ENCODE measurements at regions not wholly inside any gene's neighbourhood (a gene's known extent, or its start where the extent isn't known, plus 50 kb on each side); places are given as distances from the start of the nearest gene placed in this dataset.

DNA sequence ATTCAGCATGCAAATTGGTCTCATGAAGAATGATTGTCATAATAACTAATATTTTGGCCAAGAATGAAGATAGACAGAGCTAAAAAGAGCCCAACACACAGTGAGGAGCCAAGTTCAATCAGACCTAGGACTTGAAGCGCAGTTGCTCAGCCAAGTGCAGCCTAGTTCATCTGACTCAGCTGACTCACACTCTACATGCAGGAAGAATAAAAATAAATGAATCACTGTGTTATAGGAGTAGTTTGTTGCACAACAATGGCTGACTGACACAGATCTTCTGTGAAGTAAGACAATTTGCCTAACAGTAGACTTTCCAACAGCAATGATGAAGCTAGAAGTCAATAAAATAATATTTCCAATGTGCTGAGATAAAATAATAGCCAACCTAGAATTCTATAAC is 261.5 kb downstream of the CEMIP2 start:
- TF ChIP-seq, protein P1, sequence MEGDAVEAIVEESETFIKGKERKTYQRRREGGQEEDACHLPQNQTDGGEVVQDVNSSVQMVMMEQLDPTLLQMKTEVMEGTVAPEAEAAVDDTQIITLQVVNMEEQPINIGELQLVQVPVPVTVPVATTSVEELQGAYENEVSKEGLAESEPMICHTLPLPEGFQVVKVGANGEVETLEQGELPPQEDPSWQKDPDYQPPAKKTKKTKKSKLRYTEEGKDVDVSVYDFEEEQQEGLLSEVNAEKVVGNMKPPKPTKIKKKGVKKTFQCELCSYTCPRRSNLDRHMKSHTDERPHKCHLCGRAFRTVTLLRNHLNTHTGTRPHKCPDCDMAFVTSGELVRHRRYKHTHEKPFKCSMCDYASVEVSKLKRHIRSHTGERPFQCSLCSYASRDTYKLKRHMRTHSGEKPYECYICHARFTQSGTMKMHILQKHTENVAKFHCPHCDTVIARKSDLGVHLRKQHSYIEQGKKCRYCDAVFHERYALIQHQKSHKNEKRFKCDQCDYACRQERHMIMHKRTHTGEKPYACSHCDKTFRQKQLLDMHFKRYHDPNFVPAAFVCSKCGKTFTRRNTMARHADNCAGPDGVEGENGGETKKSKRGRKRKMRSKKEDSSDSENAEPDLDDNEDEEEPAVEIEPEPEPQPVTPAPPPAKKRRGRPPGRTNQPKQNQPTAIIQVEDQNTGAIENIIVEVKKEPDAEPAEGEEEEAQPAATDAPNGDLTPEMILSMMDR (IDR thresholded peaks at IDR 0.05; ENCODE audit: borderline replicate concordance, control extremely low read depth, extremely low read depth, insufficient read depth, missing control alignments) = no peak
- no peak for DNase-seq (ENCODE audit: low spot score)
- in situ Hi-C loops (cut with MboI; ENCODE audit: low sequenced_read_pairs, unreplicated experiment) = no loop called here

DNA sequence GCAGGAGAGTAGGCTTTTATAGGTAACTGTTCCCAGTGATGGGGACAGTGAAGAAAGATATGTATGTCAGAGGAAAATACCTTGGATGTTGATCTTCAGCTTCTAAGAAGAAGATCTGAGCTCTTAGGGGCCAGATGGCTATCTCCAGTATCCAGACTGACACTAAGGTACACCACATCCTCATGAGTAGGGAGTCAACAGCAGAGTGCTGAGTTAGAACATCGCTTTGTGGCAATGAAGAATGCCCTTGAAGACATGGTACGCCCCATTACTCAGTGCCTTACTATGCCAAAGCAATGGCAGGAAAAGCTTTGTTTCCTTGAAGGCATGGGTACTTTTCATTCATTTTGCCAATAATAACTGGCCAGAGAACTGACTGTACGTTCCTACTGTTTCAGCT is 263.7 kb downstream of the CEMIP2 start:
- in situ Hi-C loops (cut with MboI; ENCODE audit: low sequenced_read_pairs, unreplicated experiment) = no loop called here
- no peak for DNase-seq (ENCODE audit: low spot score)
- TF ChIP-seq, protein P1 (IDR thresholded peaks at IDR 0.05; ENCODE audit: borderline replicate concordance, control extremely low read depth, extremely low read depth, insufficient read depth, missing control alignments) = no peak

DNA sequence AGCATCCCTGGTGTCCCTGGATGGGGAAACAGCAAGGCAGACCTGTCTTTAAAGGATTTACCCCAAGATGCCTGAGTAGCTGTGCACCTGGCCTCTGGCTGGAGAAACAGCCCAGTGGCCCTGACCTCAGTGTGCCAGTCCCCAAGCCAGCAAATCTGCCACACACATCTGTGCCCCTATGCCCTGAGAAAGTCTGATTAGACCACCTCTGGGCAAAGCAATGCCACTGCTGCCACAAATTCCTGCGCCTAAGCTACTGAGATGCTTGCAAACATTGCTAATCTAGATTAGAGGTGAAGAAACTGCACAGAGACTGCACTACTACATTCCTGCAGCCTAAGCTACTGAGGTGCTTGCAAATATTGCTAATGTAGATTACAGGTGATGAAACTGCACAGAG is 269.6 kb downstream of the CEMIP2 start:
- TF ChIP-seq, protein P1 (IDR thresholded peaks at IDR 0.05; ENCODE audit: borderline replicate concordance, control extremely low read depth, extremely low read depth, insufficient read depth, missing control alignments) = no peak
- in situ Hi-C loops (cut with MboI; ENCODE audit: low sequenced_read_pairs, unreplicated experiment) = no loop called here
- no peak for DNase-seq (ENCODE audit: low spot score)

GRCh38 chr9:71490810-71491209 is 277.5 kb downstream of the CEMIP2 start:
- no peak for DNase-seq (ENCODE audit: low spot score)
- TF ChIP-seq, protein P1 (IDR thresholded peaks at IDR 0.05; ENCODE audit: borderline replicate concordance, control extremely low read depth, extremely low read depth, insufficient read depth, missing control alignments) = no peak
- in situ Hi-C loops (cut with MboI; ENCODE audit: low sequenced_read_pairs, unreplicated experiment) = no loop called here

GRCh38 chr9:71487061-71487460 is 281.3 kb downstream of the CEMIP2 start:
- no peak for DNase-seq (ENCODE audit: low spot score)
- TF ChIP-seq, protein P1 (IDR thresholded peaks at IDR 0.05; ENCODE audit: borderline replicate concordance, control extremely low read depth, extremely low read depth, insufficient read depth, missing control alignments) = no peak
- in situ Hi-C loops (cut with MboI; ENCODE audit: low sequenced_read_pairs, unreplicated experiment) = no loop called here

- in situ Hi-C loops (cut with MboI; ENCODE audit: low sequenced_read_pairs, unreplicated experiment) = no loop called here
- DNase-seq (ENCODE audit: low spot score) = no peak
- TF ChIP-seq, protein P1 (IDR thresholded peaks at IDR 0.05; ENCODE audit: borderline replicate concordance, control extremely low read depth, extremely low read depth, insufficient read depth, missing control alignments) = no peak
Measured at GRCh38 chr9:71485326-71485725, 283.0 kb downstream of the CEMIP2 start.

DNA sequence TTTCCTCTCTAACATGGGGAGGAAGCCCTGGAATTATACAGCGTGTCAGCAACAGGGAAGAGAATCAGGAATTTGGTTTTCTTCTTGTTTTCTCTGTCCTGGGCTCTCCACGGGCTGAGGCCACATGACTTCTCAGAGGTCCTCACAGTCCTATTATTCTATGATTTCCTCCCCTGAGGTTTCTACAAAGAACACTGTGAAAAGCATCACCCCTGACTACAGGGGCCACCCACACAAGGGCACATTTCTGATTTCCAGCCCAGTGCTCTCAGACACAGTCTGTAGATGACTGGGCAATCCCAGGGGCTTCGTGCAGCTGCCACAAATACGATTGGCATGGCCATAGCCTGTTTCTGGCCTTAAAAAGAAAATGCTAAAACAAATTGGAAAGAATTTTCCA is 284.9 kb downstream of the CEMIP2 start:
- in situ Hi-C loops (cut with MboI; ENCODE audit: low sequenced_read_pairs, unreplicated experiment) = no loop called here
- TF ChIP-seq, protein P1 (IDR thresholded peaks at IDR 0.05; ENCODE audit: borderline replicate concordance, control extremely low read depth, extremely low read depth, insufficient read depth, missing control alignments) = no peak
- no peak for DNase-seq (ENCODE audit: low spot score)

Data from GM13976 (cell line).